Stimulated activated CD8-positive, alpha-beta memory T cell treated with anti-CD3 and anti-CD28 coated beads, Interleukin-2, amount 100 ng/mL, for 48 hours (primary cell): ENCODE measurements at regions not wholly inside any gene's neighbourhood (a gene's known extent, or its start where the extent isn't known, plus 50 kb on each side); places are given as distances from the start of the nearest gene placed in this dataset.
"Not testable (repeated sequence)": the region's sequence is repeated elsewhere in the genome, so short reads cannot be mapped to it uniquely, and the experiment has no call there.

Experiments used
- DNase-seq, 2 donors: peaks; one replicate each; pipeline ENCODE4 v3.0.0-alpha.2; 2020; ENCODE audit warnings: low read depth in 2 of 2

- no peak for DNase-seq
Observed at GRCh38 chr1:29634324-29634723, 398.0 kb downstream of the PTPRU start.

- no peak for DNase-seq
Observed at GRCh38 chr1:29633771-29634170, 397.4 kb downstream of the PTPRU start.

GRCh38 chr1:29632806-29633615, 396.7 kb downstream of the PTPRU start:
- DNase-seq, result no peak

- DNase-seq, result no peak
Observed at GRCh38 chr1:29631836-29632805, 395.8 kb downstream of the PTPRU start.

GRCh38 chr1:29631361-29631760, 395.0 kb downstream of the PTPRU start:
- DNase-seq, result no peak

GRCh38 chr1:29630756-29631155, 394.4 kb downstream of the PTPRU start:
- DNase-seq, result no peak

- no peak for DNase-seq
Observed at GRCh38 chr1:29629814-29630516, 393.6 kb downstream of the PTPRU start.

GRCh38 chr1:29629401-29629800, 393.1 kb downstream of the PTPRU start:
- DNase-seq, result no peak

GRCh38 chr1:29628190-29628589, 391.9 kb downstream of the PTPRU start:
- DNase-seq, result no peak

- DNase-seq, result no peak
Observed at GRCh38 chr1:29626726-29627125, 390.4 kb downstream of the PTPRU start.

- no peak for DNase-seq
Observed at GRCh38 chr1:29626066-29626465, 389.7 kb downstream of the PTPRU start.

GRCh38 chr1:29625084-29625420, 388.7 kb downstream of the PTPRU start:
- no peak for DNase-seq

- no peak for DNase-seq
Observed at GRCh38 chr1:29624320-29625083, 388.2 kb downstream of the PTPRU start.

GRCh38 chr1:29623501-29623900, 387.2 kb downstream of the PTPRU start:
- no peak for DNase-seq

- no peak for DNase-seq
Observed at GRCh38 chr1:29621826-29622435, 385.6 kb downstream of the PTPRU start.

- DNase-seq, result no peak
Observed at GRCh38 chr1:29620631-29621030, 384.3 kb downstream of the PTPRU start.

GRCh38 chr1:29607236-29607635, 370.9 kb downstream of the PTPRU start:
- DNase-seq, result no peak

- DNase-seq, result not testable (repeated sequence)
Observed at GRCh38 chr1:29604796-29605195, 368.5 kb downstream of the PTPRU start.

- no peak for DNase-seq
Observed at GRCh38 chr1:29603622-29604021, 367.3 kb downstream of the PTPRU start.

GRCh38 chr1:29602203-29602602, 365.9 kb downstream of the PTPRU start:
- DNase-seq, result no peak

GRCh38 chr1:29601021-29601420, 364.7 kb downstream of the PTPRU start:
- no peak for DNase-seq
